ENCODE measurements at regions not wholly inside any gene's neighbourhood (a gene's known extent, or its start where the extent isn't known, plus 50 kb on each side); places are given as distances from the start of the nearest gene placed in this dataset.
A peak's percentile ranks its signal among the peaks of the same experiment; 100 is the strongest.

GRCh38 chr1:58862728-58863385 is 79.0 kb upstream of the JUN start:
- DNase-seq (ENCODE audit: low spot score): no peak
- FAIRE-seq: no peak

- FAIRE-seq (no peak), DNase-seq (ENCODE audit: low spot score) (no peak)
Measured at GRCh38 chr1:58864654-58865053, 80.8 kb upstream of the JUN start.

GRCh38 chr1:58866578-58866977 is 82.7 kb upstream of the JUN start:
- DNase-seq (ENCODE audit: low spot score) (no peak), FAIRE-seq (peak; percentile 5)

- DNase-seq (ENCODE audit: low spot score) (no peak), FAIRE-seq (no peak)
Measured at GRCh38 chr1:58869638-58870297, 85.9 kb upstream of the JUN start.

- FAIRE-seq: peak; percentile 88
- DNase-seq (ENCODE audit: low spot score): peak; percentile 72
Measured at GRCh38 chr1:58870298-58870676, 86.4 kb upstream of the JUN start.

GRCh38 chr1:58874342-58874741 is 90.5 kb upstream of the JUN start:
- no peak for FAIRE-seq
- DNase-seq (ENCODE audit: low spot score): no peak

GRCh38 chr1:58874757-58875755 is 91.2 kb upstream of the JUN start:
- DNase-seq (ENCODE audit: low spot score): no peak
- FAIRE-seq: no peak

- no peak for DNase-seq (ENCODE audit: low spot score)
- FAIRE-seq: no peak
Measured at GRCh38 chr1:58879464-58879863, 95.6 kb upstream of the JUN start.

- no peak for DNase-seq (ENCODE audit: low spot score)
- FAIRE-seq: no peak
Measured at GRCh38 chr1:58880592-58880991, 96.7 kb upstream of the JUN start.

- DNase-seq (ENCODE audit: low spot score) (peak; percentile 97), FAIRE-seq (peak; percentile 96)
Measured at GRCh38 chr1:58881471-58881994, 97.7 kb upstream of the JUN start.

GRCh38 chr1:58882322-58882948 is 98.6 kb upstream of the JUN start:
- DNase-seq (ENCODE audit: low spot score) (no peak), FAIRE-seq (no peak)

- DNase-seq (ENCODE audit: low spot score): peak; percentile 97
- FAIRE-seq: peak; percentile 94
Measured at GRCh38 chr1:58883037-58883887, 99.4 kb upstream of the JUN start.

GRCh38 chr1:58883888-58884482 is 100.1 kb upstream of the JUN start:
- FAIRE-seq: no peak
- DNase-seq (ENCODE audit: low spot score): no peak

- DNase-seq (ENCODE audit: low spot score) (no peak), FAIRE-seq (no peak)
Measured at GRCh38 chr1:58884706-58885661, 101.1 kb upstream of the JUN start.

- DNase-seq (ENCODE audit: low spot score): no peak
- FAIRE-seq: no peak
Measured at GRCh38 chr1:58885998-58886397, 102.2 kb upstream of the JUN start.

- DNase-seq (ENCODE audit: low spot score) (no peak), FAIRE-seq (no peak)
Measured at GRCh38 chr1:58886611-58887010, 102.8 kb upstream of the JUN start.

- no peak for DNase-seq (ENCODE audit: low spot score)
- FAIRE-seq: no peak
Measured at GRCh38 chr1:58887059-58887458, 103.2 kb upstream of the JUN start.

- DNase-seq (ENCODE audit: low spot score): peak; percentile 6
- no peak for FAIRE-seq
Measured at GRCh38 chr1:58888833-58889232, 105.0 kb upstream of the JUN start.

- DNase-seq (ENCODE audit: low spot score) (no peak), FAIRE-seq (no peak)
Measured at GRCh38 chr1:58890113-58890512, 106.3 kb upstream of the JUN start.
